MM.1S (cell line): ENCODE measurements at regions not wholly inside any gene's neighbourhood (a gene's known extent, or its start where the extent isn't known, plus 50 kb on each side); places are given as distances from the start of the nearest gene placed in this dataset.

Source experiments
- EZH2 ChIP-seq: fragments of 300-600 bp; sonication (generic); optimal IDR thresholded peaks from 2 replicates; pipeline ENCODE3; 2017; ENCODE audit warnings: low read depth, mild to moderate bottlenecking, antibody characterized with exemption, low read length, mixed read lengths
- EZH2phosphoT487 ChIP-seq: fragments of 300-600 bp; sonication (generic); IDR thresholded peaks from 2 replicates; pipeline ENCODE4 v1.6.1; 2018; ENCODE audit warnings: antibody characterized with exemption, low read length
- TF ChIP-seq, protein P1 (sequence below): fragments of 300-600 bp; sonication (generic); IDR thresholded peaks from 2 replicates; pipeline ENCODE4 v1.5.1; 2016; ENCODE audit warnings: antibody characterized with exemption, low read length, mixed read lengths

DNA sequence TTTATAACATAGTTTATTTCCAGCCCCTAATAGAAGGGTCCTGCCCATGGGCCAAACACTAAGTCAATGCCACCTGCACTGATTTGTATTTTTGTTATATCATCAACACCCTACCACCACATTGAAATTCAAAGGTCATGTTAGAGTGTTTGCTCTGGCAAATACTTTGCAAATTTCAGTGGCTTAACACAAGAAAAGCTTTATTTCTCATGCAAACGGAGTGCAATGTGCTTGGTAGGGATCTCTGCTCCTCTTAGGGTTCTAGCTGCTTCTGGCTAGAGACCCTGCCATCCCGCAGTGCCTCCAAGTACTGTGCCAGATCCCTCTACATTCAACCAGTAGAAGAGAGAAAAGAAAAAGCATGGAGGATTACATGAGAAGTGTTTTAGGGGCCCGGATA is 230.8 kb upstream of the TET2 start:
- TF ChIP-seq, protein P1, sequence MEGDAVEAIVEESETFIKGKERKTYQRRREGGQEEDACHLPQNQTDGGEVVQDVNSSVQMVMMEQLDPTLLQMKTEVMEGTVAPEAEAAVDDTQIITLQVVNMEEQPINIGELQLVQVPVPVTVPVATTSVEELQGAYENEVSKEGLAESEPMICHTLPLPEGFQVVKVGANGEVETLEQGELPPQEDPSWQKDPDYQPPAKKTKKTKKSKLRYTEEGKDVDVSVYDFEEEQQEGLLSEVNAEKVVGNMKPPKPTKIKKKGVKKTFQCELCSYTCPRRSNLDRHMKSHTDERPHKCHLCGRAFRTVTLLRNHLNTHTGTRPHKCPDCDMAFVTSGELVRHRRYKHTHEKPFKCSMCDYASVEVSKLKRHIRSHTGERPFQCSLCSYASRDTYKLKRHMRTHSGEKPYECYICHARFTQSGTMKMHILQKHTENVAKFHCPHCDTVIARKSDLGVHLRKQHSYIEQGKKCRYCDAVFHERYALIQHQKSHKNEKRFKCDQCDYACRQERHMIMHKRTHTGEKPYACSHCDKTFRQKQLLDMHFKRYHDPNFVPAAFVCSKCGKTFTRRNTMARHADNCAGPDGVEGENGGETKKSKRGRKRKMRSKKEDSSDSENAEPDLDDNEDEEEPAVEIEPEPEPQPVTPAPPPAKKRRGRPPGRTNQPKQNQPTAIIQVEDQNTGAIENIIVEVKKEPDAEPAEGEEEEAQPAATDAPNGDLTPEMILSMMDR = no peak
- TF ChIP-seq EZH2 (no peak), EZH2phosphoT487 (no peak)
